IPS-18c (cell line): ENCODE measurements at regions not wholly inside any gene's neighbourhood (a gene's known extent, or its start where the extent isn't known, plus 50 kb on each side); places are given as distances from the start of the nearest gene placed in this dataset.
"Not testable (repeated sequence)": the region's sequence is repeated elsewhere in the genome, so short reads cannot be mapped to it uniquely, and the experiment has no call there.

Experiments used
- H3K4me3 ChIP-seq: 2 replicates; pipeline ENCODE4 v1.7.0; 2013; ENCODE audit warnings: low read depth, mild to moderate bottlenecking, low read length, moderate library complexity; ENCODE audit not compliant: insufficient read depth
- H3K9me3 ChIP-seq: one replicate; pipeline ENCODE4 v1.6.1; 2013; ENCODE audit warnings: mild to moderate bottlenecking, low read length, moderate library complexity; ENCODE audit not compliant: control insufficient read depth, insufficient read depth

GRCh38 chr9:95592931-95593330, 76.2 kb upstream of the PTCH1 start:
- Histone ChIP-seq H3K9me3 (no peaks in the 10 kb centered on the region), H3K4me3 (no peak overlapping the region)

- Histone ChIP-seq H3K4me3 (no peak overlapping the region), H3K9me3 (no peaks in the 10 kb centered on the region)
Observed at GRCh38 chr9:95588724-95589588, 72.2 kb upstream of the PTCH1 start.

DNA sequence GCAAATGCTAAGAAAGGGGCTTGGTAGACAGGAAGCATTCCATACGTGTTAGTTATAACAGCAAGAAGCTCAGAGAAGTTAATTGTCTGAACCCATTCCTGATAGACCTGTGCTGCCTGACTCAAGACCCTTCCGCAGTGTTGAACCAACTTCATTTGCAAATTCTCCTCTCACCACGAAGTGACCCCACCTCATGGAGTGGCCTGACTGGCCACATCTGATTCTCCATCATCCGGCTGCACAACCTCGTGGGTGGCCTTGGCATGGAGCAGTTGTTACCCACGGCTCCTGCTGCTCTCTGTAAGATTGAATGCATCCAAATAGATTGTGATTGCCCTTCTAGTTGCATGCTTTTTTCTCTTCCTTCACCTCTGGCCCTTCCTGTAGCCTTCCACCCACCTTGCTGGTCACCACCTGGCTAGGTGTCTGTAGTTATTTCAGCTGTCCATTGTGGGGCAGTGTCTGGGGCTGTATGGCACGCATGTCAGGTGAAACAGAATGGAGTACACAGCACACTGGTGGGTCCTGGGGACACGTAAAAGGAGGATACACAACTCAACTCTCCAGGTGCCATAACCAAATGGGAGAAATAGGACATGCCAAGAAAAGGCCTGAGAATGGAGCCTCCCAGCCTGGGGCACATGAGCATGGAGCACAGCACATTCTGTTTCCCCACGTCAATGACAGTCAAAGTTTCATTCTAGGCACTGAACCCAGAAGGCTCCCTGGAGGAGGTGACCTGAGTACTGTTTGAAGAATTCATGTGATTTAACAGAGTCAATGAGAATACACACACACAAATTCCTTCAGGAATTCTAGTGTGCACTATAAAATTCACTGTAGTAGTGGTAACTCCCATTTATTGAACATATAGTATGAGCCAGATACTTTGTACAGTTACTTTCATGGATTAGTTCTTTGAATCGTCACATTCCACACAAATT, 70.5 kb upstream of the PTCH1 start:
- no peaks in the 10 kb centered on the region for H3K9me3 ChIP-seq
- H3K4me3 ChIP-seq = no peak overlapping the region

DNA sequence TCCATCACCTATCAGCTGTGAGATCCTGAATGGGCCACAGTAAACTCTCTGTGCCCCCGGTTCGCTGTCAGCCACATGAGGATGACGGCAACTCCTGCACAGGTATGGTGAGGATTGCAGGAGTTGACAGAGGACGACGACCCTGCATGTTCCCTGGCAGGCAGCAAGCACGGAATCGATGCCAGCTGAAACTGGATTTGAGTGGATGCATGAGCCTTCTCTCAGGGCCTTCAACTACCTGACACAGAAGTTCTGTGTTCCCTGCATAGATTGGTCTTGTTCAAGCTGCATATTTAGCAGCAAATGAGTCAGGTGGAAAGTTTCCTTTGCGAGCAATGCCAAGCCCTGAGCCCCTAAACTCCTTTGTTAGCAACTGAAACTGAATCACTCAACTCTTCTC, 69.6 kb upstream of the PTCH1 start:
- no peak overlapping the region for H3K4me3 ChIP-seq

GRCh38 chr9:95585824-95586223, 69.1 kb upstream of the PTCH1 start:
- Histone ChIP-seq H3K9me3 (no peaks in the 10 kb centered on the region), H3K4me3 (no peak overlapping the region)

More for the DNA sequence above, 69.6 kb upstream of the PTCH1 start:
- H3K9me3 ChIP-seq = no peaks in the 10 kb centered on the region

DNA sequence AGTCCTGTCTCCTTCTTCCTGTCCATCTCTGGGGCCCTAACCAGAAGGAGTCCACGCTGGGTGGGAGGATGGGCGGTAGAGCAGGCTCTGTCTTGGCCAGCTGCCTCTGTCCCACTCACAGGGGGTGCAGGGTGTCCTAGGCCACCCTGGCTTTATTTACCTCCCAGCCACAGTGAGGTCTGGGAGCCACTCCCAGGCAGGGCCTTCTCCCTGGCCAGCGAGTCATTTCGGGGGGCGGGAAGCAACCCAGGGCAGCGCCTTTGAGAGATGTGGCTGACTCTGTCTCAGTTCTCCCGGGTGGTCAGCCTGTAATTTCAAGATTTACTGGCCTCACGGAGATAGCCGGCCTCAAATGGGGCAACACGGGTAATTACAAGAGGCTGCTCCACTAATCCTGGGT, 67.4 kb upstream of the PTCH1 start:
- H3K9me3 ChIP-seq = no peaks in the 10 kb centered on the region
- H3K4me3 ChIP-seq = no peak overlapping the region

GRCh38 chr9:95581900-95582299, 65.1 kb upstream of the PTCH1 start:
- Histone ChIP-seq H3K9me3 (peaks cover 3% of the 10 kb centered on the region), H3K4me3 (no peak overlapping the region)

- Histone ChIP-seq H3K9me3 (peaks cover 4% of the 10 kb centered on the region), H3K4me3 (no peak overlapping the region)
Observed at GRCh38 chr9:95580812-95581761, 64.3 kb upstream of the PTCH1 start.

- H3K9me3 ChIP-seq = peaks cover 4% of the 10 kb centered on the region
- no peak overlapping the region for H3K4me3 ChIP-seq
Observed at GRCh38 chr9:95574866-95575553, 58.2 kb upstream of the PTCH1 start.

DNA sequence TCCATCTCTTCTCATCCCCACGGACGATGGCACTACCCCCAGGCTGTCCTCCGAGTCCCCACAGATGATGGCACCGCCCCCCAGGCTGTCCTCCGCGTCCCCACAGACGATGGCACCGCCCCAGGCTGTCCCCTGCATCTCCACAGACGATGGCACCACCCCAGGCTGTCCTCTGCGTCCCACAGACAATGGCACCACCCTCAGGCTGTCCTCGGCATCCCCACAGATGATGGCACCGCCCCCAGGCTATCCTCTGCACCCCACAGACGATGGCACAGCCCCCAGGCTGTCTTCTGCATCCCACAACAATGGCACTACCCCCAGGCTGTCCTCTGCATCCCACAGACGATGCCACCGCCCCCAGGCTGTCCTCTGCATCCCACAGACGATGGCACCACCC, 57.4 kb upstream of the PTCH1 start:
- Histone ChIP-seq H3K9me3 (peaks cover 4% of the 10 kb centered on the region), H3K4me3 (no peak overlapping the region)

DNA sequence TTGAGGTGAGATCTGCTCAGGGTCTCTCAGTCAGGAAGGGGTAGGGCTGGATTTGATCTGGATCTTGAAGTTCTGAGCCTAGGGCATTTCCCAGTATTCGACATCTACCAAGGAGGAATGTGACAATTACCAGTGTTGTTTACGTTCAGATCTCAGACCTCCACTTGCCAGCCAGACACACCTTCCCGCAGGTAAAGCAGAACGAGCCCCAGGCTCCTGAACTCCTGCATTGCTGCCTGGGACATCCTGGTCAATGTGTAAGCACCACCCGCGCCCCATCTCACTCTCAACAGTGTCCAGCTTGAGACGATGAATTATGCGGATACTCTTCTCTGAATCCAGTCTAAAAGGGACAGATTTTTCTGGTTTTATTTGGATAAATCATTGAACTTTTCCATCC, 56.7 kb upstream of the PTCH1 start:
- no peak overlapping the region for H3K4me3 ChIP-seq
- H3K9me3 ChIP-seq = peaks cover 4% of the 10 kb centered on the region

GRCh38 chr9:95572381-95573151, 55.8 kb upstream of the PTCH1 start:
- no peak overlapping the region for H3K4me3 ChIP-seq
- peaks cover 4% of the 10 kb centered on the region for H3K9me3 ChIP-seq

GRCh38 chr9:95570646-95571045, 53.9 kb upstream of the PTCH1 start:
- Histone ChIP-seq H3K9me3 (no peaks in the 10 kb centered on the region), H3K4me3 (no peak overlapping the region)

DNA sequence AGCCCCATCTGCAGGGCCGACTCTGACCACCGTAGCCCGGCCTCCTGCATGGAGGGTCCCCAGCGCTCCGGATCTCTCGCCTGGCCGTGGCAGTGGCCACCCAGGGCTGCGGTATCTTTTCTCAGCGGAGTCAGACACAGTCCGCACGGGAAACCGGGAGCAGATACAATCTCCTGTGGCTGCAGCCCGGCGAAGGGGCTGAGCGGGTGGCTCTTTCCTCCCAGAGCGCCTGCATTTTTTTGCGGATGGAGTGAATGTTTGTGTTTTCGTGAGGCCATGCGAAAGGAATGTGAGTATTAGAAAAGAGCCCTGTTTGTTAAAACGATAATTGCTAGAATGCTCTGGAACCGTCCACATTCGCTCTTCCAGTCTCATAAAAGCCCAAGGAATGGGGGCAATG, 53.4 kb upstream of the PTCH1 start:
- no peak overlapping the region for H3K4me3 ChIP-seq
- no peaks in the 10 kb centered on the region for H3K9me3 ChIP-seq

GRCh38 chr9:95568735-95569134, 52.0 kb upstream of the PTCH1 start:
- not testable (repeated sequence) for H3K9me3 ChIP-seq, H3K4me3 ChIP-seq
